ENCODE measurements at regions not wholly inside any gene's neighbourhood (a gene's known extent, or its start where the extent isn't known, plus 50 kb on each side); places are given as distances from the start of the nearest gene placed in this dataset.
"Not testable (repeated sequence)": the region's sequence is repeated elsewhere in the genome, so short reads cannot be mapped to it uniquely, and the experiment has no call there.

GRCh38 chr11:92168936-92169335 is 55.7 kb upstream of the FAT3 start:
- DNase-seq: no peak

DNA sequence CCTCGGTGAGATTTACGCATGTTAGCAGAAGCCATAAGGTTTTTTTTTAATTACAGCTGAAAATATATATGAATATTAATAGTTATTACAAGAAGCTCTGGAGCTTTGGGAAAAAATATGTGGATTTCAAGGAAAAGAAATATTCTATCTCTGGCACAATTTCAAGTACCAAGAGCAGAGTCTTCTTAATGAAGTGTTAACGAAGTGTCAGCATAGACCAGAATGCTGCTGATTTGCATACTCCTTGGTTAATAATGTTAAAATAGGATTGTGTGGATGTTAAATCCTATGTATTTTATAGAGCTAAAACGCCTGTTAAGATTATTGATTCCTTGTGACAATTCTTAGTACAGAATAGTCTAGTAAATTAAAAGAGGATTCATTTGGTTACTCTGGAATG is 57.0 kb upstream of the FAT3 start:
- DNase-seq: no peak

DNA sequence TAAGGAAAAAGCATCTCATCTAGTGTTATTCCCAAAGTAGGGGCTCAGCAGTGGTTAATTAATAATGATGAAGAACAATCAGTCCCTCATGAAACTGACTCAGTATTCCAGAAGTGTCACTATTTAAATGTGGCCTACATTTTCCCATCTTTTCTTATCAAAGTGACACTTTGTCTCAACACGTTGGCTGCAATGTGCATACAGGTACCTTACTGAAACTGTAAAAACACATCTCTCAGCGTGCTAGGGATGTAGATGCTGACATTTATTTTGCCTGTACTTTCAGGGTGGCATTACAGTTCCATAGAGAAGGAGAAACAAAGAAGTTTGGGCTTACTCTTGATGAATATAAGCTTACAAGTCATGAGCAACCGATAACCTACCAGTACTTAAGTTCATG is 58.3 kb upstream of the FAT3 start:
- no peak for DNase-seq

DNA sequence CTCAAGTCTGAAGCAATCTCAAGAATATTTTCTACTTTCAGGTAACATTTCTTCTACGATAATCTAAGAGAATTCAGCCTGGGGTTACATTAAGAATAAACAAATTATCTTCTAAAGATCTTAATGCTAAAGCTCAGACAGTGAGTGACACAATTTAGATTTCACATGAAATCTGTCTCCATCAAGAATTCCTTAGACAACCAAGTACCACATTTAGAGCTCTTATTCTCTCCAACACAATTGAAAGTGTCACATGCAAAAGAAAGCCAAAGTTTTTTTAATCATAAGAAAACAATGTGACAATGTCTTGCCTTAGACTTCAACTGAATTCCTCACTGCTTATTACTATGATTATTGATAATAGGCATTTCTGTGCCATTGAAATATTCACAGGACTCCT is 60.7 kb upstream of the FAT3 start:
- DNase-seq: no peak

- no peak for DNase-seq
Observed at GRCh38 chr11:92162776-92163175, 61.8 kb upstream of the FAT3 start.

- no peak for DNase-seq
Observed at GRCh38 chr11:92159931-92160330, 64.7 kb upstream of the FAT3 start.

DNA sequence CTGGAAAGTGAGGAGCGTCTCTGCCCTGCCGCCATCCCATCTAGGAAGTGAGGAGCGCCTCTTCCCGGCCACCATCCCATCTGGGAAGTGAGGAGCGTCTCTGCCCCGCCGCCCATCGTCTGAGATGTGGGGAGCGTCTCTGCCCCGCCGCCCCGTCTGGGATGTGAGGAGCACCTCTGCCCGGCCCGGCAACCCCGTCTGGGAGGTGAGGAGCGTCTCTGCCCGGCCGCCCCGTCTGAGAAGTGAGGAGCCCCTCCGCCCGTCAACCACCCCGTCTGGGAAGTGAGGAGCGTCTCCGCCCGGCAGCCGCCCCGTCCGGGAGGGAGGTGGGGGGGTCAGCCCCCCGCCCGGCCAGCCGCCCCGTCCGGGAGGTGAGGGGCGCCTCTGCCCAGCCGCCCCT is 67.2 kb upstream of the FAT3 start:
- not testable (repeated sequence) for DNase-seq

GRCh38 chr11:92154611-92155010 is 70.0 kb upstream of the FAT3 start:
- DNase-seq: no peak

DNA sequence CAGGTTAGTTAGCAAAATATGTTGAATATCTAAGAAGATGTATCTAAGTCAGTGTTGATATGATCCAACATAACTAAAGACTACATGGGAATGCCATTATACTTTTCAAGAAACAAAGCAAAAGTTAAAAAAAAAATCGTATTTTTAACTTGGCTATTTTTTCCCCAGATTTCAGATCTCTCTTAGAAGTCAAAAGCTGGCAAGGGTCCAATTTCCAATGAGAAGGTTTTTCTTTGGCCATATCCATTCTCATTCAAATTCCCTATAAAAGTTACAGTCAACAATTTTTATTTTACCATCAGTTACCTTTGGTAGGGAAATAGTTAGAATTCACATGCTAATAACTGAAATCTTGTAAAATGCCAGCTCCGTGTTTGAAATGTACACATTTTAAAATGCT is 70.5 kb upstream of the FAT3 start:
- no peak for DNase-seq

- DNase-seq: no peak
Observed at GRCh38 chr11:92153542-92153941, 71.1 kb upstream of the FAT3 start.

DNA sequence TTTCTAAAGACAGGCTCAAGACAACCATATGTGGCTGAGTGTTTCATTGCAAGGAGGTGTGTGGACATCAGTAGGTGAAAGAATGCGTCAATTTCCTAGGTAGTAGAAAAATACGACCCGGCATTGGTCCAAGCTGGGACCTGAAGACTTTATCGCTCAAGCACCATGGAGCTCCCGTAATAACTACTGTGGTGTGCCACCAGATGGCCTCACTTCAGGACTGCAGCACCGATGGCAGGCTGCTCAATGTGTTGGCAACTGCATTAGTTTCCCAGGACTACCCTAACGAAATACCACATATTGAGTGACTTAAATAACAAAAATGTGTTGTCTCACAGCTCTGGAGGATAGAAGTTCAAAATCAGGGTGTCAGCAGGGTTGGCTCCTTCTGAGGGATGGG is 72.4 kb upstream of the FAT3 start:
- no peak for DNase-seq

DNA sequence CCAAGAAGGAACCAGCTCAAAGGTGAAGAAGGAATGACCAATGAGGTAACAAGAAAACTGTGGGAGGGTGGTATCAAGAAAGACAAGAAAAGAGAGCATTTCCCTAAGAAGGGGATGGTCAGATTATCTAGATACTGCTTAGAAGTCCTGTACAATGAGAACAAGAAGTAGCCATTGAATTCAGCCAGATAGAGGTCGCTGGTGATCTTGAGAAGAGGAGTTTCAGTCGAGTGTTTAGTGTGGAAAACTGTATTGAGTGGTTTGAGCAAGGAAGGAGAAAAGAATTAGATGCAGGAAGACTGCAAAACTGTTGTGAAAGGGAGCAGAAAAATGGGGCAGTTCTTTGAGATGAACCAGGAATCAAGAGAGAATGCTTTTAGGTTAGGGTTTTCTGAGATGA is 74.6 kb upstream of the FAT3 start:
- no peak for DNase-seq

DNA sequence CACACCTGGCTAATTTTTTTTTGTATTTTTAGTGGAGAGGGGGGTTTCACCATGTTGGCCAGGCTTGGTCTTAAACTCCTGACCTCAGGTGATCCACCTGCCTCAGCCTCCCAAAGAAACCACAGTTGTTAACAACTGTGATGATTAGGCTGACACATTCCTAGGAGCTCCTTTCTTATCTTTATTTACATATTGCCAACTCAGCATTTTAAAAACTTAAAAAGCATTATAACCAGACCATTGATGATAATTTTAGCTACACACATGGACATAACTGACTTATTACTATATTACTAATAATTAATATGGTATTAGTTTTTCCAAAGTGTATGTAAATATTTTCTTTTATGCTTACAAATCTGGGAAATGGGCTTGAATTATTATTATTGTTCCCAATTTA is 82.9 kb upstream of the FAT3 start:
- DNase-seq: no peak

DNA sequence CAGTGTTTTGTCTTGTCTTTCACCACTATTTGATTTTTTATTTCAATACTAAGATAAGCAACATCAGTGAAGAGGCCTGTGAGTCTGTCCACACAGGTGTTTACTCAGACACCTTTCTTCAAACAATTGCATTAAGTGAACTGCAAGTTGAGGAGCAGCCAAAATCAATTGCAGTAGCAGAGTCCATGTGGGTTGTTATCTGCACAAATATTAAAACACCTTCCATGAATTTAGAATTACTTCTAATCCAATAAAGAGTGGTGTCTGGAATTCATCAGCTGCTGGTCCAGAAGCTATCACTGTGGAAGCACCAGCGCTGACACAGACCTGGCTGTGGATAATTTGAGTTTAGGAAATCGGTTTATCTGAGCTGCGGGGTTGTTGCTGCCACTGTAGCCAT is 83.5 kb upstream of the FAT3 start:
- no peak for DNase-seq

GRCh38 chr11:92140021-92140420 is 84.6 kb upstream of the FAT3 start:
- DNase-seq: no peak

DNA sequence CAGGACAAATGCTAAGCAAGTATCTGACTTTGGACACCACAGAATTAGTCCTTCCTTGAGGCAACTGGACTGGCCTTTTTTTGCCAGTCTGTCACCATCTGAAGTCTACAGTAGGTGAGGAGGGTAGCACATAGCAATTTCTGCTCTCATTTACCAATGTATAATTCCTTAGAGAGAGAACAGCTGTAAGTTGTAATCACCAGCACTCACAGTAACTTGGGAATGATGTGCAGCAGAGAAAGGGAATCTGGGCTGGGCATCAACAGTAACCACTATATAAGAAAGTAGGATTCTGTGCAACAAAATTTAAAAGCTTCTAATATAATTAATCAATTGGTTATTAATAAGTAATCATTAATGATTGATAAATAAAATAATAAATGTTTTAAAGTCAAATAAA is 86.3 kb upstream of the FAT3 start:
- DNase-seq: no peak

DNA sequence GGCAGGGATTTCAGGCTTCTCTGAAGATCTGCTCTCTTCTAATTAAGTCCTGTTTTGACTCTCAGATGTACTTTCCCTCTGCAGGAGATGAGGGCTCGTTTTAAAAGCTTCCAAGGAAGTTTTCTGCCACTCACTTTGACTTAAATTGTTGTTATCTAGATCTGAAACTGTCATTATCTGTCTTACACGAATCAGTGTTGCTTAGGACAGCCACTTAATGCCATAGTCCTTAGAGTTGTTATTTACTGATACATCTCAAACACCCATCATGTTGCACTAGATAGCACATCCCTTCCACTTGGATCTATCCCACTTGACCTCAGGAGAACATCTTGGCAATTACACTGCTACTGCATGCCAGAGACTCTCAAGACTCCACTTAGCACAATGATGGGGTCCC is 86.9 kb upstream of the FAT3 start:
- DNase-seq: no peak

DNA sequence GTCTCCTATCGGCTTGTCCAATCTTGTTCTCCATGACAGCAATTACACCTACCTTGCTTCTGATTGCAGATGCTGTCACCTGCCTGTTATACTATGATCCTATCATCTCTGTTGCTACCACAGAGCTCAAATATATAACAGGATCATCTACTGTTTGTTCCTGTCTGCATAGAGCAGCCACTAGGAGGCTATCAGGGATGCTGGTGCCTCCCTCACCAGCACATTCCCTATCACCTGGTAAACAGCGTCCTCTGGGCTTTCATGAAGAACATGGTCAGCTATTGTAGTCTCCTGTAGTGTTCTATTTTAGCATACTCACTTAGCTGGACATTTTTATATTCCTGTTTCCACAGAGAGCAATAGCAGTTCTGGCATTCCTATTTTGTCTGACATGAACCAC is 87.8 kb upstream of the FAT3 start:
- no peak for DNase-seq

GRCh38 chr11:92131289-92131865 is 93.2 kb upstream of the FAT3 start:
- DNase-seq: no peak

DNA sequence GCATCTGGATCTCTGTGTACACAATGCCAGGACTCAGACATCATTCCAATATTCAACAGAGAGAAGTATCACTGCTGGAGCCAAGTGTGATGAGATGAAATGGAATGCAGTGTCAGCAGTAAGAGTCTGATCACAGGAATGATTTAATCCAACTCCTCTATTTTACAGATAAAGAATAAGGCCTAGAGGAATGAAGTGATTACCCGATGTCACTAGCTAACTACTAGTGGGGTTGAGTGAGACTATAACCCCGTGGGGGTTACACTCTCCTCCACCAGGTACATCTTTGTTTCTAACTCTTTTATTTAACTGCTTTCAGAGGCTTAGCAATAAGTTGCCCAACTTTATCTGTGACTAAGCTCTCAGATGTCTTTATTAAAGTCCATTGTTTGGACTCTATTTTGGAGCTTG is 94.2 kb upstream of the FAT3 start:
- DNase-seq: no peak

GRCh38 chr11:92129811-92130210 is 94.8 kb upstream of the FAT3 start:
- no peak for DNase-seq

GRCh38 chr11:92128026-92128425 is 96.6 kb upstream of the FAT3 start:
- no peak for DNase-seq

DNA sequence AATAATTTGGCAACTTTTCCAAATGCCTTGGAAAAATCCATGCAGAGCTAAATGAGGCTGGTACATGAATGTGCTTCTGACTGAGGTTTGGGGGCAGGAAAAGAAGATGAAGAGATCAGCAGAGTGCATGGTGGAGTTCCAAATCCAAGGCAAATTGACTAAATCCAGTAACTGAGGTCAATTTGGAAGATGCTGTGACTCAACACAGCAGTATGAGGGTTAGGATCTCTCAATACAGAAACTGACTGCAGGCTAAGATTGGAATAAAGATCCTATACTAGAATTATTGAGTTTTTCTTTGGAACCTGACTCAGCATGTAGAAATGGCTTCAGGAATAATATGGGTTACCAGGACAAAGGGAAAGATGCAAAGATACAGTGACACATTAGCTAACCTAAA is 99.3 kb upstream of the FAT3 start:
- DNase-seq: no peak

GRCh38 chr11:92123540-92123939 is 101.1 kb upstream of the FAT3 start:
- no peak for DNase-seq

GRCh38 chr11:92122561-92122960 is 102.1 kb upstream of the FAT3 start:
- DNase-seq: no peak

GRCh38 chr11:92111287-92111686 is 113.3 kb upstream of the FAT3 start:
- DNase-seq: no peak

Measured in activated naive CD4-positive, alpha-beta T cell treated with anti-CD3 and anti-CD28 coated beads, Interleukin-2, amount 50 U/mL, for 16 hours (primary cell).